ENCODE measurements at regions not wholly inside any gene's neighbourhood (a gene's known extent, or its start where the extent isn't known, plus 50 kb on each side); places are given as distances from the start of the nearest gene placed in this dataset.
A peak's percentile ranks its signal among the peaks of the same experiment; 100 is the strongest.

GRCh38 chr2:217360111-217360510 lies 500.2 kb upstream of the TNP1 start:
- DNase-seq (ENCODE audit: low read depth in 1 of 2, low spot score in 1 of 2) = no peak
- Histone ChIP-seq H3K27ac (no peak overlapping the region), H3K27me3 (peaks cover 3% of the 10 kb centered on the region), H3K9me3 (ENCODE audit: low read depth) (no peaks in the 10 kb centered on the region), H3K4me3 (no peak overlapping the region), H3K4me1 (ENCODE audit: low read depth) (peaks cover 19% of the 10 kb centered on the region), H3K36me3 (no peaks in the 10 kb centered on the region)
- TF ChIP-seq CTCF (IDR thresholded peaks at IDR 0.05; ENCODE audit: low read depth, low read length) = no peak

- Histone ChIP-seq H3K4me1 (ENCODE audit: low read depth) (peaks cover 32% of the 10 kb centered on the region), H3K27me3 (peaks cover 1% of the 10 kb centered on the region), H3K4me3 (no peak overlapping the region), H3K36me3 (no peaks in the 10 kb centered on the region), H3K27ac (no peak overlapping the region), H3K9me3 (ENCODE audit: low read depth) (no peaks in the 10 kb centered on the region)
- no peak for TF ChIP-seq CTCF (IDR thresholded peaks at IDR 0.05; ENCODE audit: low read depth, low read length)
- DNase-seq (ENCODE audit: low read depth in 1 of 2, low spot score in 1 of 2) = no peak
These were observed 498.2 kb upstream of the TNP1 start for GRCh38 chr2:217357886-217358620.

GRCh38 chr2:217356781-217357180 lies 496.9 kb upstream of the TNP1 start:
- Histone ChIP-seq H3K27me3 (peaks cover 7% of the 10 kb centered on the region), H3K9me3 (ENCODE audit: low read depth) (no peaks in the 10 kb centered on the region), H3K4me3 (no peak overlapping the region), H3K36me3 (no peaks in the 10 kb centered on the region), H3K27ac (no peak overlapping the region), H3K4me1 (ENCODE audit: low read depth) (peaks cover 31% of the 10 kb centered on the region)
- no peak for TF ChIP-seq CTCF (IDR thresholded peaks at IDR 0.05; ENCODE audit: low read depth, low read length)
- DNase-seq (ENCODE audit: low read depth in 1 of 2, low spot score in 1 of 2) = peak in 1 of 2 donors; percentile 30

- no peak for TF ChIP-seq CTCF (IDR thresholded peaks at IDR 0.05; ENCODE audit: low read depth, low read length)
- Histone ChIP-seq H3K27me3 (peaks cover 7% of the 10 kb centered on the region), H3K27ac (no peak overlapping the region), H3K9me3 (ENCODE audit: low read depth) (no peaks in the 10 kb centered on the region), H3K36me3 (no peaks in the 10 kb centered on the region), H3K4me3 (no peak overlapping the region), H3K4me1 (ENCODE audit: low read depth) (peaks cover 24% of the 10 kb centered on the region)
- no peak for DNase-seq (ENCODE audit: low read depth in 1 of 2, low spot score in 1 of 2)
These were observed 496.3 kb upstream of the TNP1 start for GRCh38 chr2:217356142-217356541.

- DNase-seq (ENCODE audit: low read depth in 1 of 2, low spot score in 1 of 2) = no peak
- TF ChIP-seq CTCF (IDR thresholded peaks at IDR 0.05; ENCODE audit: low read depth, low read length) = no peak
- H3K36me3 ChIP-seq = no peaks in the 10 kb centered on the region
- no peak overlapping the region for H3K4me3 ChIP-seq
- H3K9me3 ChIP-seq (ENCODE audit: low read depth) = no peaks in the 10 kb centered on the region
- H3K27ac ChIP-seq = no peak overlapping the region
- H3K4me1 ChIP-seq (ENCODE audit: low read depth) = peaks cover 14% of the 10 kb centered on the region
- peaks cover 7% of the 10 kb centered on the region for H3K27me3 ChIP-seq
These were observed 493.7 kb upstream of the TNP1 start for GRCh38 chr2:217353591-217353990.
